ENCODE measurements at regions not wholly inside any gene's neighbourhood (a gene's known extent, or its start where the extent isn't known, plus 50 kb on each side); places are given as distances from the start of the nearest gene placed in this dataset.
"Not testable (repeated sequence)": the region's sequence is repeated elsewhere in the genome, so short reads cannot be mapped to it uniquely, and the experiment has no call there.

DNA sequence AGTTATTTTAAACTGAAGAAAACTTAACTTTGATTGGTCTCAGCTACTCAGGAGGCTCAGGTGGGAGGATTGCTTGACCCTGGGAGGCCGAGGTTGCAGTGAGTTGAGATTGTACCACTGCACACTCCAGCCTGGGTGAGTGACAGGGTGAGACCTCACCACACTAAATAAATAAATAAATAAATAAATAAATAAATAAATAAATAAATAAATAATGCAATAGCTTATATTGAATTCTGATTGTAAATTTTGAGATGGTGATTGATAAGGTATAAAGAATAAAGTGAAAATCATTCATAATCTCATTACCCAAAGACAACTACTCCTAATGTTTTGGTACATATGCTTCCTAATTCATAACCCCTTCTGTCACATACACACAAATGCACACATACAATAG is 58.1 kb downstream of the TUBA3C start:
- DNase-seq (ENCODE audit: low spot score), result no peak

DNA sequence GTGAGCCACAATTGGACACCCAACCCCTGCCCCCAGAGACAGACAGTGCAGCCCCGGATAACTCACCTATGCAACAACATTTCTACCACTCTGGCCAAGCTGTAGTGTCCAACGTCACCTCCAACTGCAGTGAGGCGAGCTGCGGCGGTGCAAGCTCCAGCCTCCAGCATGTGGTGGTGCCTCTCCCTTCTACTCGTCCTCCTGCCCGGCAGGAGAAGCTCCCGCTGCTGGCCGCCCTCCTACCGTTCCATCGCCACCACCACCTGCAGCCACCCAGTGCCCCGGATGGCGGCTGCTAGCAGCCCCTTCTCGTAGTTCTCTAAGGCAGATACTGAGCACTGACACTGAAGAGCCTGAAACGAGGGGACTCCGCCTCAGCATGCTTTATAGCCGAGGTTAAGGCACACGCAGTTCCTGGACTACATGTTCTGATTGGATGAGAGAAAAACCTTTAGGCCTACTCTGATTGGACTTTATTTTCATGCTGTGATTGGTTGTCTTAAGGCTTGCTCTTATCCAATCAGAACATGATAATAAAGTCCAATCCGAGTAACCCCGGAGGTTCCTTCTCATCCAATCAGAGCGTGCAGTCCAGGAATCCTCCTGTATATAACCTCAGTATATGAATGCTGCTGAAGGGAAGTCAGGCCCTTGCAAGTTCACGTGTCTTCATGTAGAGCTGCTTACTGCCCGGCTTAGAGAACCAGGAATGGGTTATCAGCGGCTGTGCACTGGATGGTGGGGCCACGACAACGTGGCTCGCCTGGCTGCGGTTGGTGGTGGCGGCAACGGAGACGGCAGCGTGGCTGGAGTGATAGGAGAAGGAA is 63.5 kb downstream of the TUBA3C start:
- DNase-seq (ENCODE audit: low spot score), result no peak

DNA sequence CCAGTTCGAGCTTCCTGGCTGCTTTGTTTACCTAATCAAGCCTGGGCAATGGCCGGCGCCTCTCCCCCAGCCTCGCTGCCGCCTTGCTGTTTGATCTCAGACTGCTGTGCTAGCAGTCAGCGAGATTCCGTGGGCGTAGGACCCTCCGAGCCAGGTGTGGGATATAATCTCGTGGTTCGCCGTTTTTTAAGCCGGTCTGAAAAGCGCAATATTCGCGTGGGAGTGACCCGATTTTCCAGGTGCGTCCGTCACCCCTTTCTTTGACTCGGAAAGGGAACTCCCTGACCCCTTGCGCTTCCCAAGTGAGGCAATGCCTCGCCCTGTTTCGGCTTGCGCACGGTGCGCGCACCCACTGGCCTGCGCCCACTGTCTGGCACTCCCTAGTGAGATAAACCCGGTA is 72.4 kb downstream of the TUBA3C start:
- not testable (repeated sequence) for DNase-seq (ENCODE audit: low spot score)

DNA sequence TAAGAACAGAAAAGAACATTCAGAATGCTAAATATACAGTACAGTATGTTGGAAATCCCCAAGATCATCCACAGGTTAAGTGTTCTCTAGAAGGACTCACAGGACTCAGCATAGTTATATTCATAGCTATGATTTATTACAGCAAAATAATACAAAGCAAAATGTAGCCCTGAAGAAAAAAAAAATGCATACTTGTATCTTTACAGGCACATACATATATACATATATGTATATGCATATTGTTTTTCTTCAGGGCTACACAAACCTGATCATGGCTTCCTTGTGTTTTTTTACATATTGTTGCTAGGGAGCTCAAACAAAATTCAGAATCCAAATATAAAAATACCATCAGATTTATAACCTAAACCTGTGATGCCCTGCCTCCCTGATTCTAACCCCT is 78.5 kb downstream of the TUBA3C start:
- no peak for DNase-seq (ENCODE audit: low spot score)

DNA sequence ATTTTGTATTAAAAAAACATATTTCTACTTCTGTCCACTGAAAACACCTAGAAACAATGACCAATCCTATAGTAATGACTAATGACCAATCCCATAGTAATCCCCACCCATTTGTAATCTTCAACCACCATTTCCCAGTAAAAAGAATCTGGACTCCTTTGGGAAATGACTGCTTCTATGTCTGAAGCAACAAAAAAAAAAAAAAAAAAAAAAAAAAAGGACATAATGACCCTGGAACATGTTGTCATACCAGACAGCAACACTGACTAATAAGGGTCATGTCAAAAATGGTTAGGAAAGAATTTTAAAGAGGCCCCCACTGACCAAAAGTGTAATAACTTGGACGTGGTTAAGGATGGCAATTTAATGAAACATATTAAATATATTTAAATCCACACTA is 88.3 kb downstream of the TUBA3C start:
- DNase-seq (ENCODE audit: low spot score), result no peak

DNA sequence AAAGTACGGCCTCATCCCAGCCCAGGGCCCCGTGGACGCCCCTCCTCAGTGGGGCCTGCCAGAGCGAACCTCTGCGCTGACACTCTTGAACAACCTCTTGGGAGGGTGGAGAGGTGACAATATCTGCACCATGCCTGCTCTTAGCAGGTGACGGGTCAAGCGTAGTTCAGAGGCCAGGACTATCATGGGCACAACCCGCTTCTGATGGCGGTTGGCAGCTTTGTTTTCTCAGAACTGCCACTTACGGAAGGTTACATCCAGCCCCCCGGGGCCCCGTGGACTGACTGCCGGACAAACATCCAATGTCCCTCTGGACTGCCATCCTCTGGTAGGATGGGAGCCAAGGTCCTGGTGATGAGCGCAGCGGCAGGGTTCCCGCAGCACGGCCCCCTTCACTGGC is 91.1 kb downstream of the TUBA3C start:
- DNase-seq (ENCODE audit: low spot score), result no peak

DNA sequence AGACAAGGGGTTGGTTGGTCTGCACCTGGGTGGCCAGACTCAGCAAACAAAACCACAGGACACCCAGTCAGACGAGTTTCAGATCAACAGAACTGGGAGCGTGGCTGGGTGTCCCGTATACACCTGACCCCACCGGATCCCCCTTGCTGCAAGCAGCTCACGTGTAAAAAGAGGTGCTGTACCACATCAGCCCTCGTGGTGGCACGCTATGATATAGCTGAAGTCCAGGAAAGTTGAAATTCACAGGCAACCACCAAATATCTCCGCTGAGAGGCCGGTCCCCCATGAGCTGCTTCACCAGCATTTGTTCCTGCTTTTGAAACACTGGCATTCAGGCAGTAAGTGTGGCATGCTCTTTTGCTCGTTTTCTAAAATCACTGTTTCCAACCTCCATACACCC is 92.3 kb downstream of the TUBA3C start:
- DNase-seq (ENCODE audit: low spot score), result no peak

DNA sequence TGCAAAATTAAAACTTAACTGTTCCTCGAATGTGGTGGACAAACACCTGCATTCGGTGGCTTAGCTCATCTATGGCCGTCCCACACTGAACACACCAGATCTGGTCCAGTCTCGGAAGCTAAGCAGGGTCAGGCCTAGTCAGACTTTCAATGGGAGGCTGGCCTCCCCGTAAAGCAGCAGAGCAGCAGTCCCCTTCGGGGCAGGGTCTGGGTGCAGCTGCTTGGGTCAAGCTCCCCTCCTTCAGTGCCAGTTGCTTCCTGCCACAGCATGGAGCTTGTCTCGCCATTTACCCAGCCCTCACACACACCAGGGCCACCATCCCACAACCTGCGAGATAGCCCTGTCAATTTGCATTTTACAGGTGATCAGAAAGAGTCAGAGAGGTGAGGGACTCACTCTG is 93.2 kb downstream of the TUBA3C start:
- no peak for DNase-seq (ENCODE audit: low spot score)

DNA sequence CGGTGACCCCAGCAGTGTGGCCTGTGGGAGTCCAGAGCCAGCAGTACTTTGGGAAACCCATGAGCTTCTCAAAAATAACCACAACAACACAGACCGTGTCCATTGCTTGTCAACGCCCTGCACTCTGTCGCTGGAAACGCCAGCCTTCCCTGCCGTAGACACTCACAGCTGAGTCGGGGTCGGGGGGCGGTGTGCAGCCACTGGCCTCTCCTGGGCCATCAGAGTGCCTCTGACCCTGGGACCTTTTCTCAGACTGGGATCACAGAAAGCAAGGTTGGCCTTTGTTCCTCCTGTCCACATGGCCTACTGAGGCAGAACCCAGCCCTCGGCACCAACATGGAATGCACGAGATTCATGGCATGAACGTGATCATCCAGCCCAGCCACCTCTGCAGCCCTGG is 95.7 kb downstream of the TUBA3C start:
- no peak for DNase-seq (ENCODE audit: low spot score)

DNA sequence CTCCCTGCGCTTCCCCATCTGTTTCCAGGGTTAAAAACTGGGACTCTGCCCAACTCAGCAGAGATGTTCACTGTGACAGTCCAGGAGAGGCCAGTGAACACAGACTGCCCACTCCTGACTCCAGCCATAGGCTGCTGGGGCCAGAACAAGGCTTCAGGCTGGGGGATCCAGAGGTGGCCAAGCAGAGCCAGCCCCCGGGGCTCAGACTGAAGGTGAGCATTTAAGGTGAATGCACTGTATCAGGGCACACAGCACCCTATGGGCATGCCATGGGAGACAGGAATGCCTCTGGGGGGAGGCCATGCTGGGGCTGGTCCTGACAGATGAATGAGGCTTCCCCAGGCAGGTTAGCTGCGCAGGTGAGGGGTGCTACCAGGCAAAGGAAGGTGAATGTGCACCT is 96.4 kb downstream of the TUBA3C start:
- DNase-seq (ENCODE audit: low spot score), result no peak

DNA sequence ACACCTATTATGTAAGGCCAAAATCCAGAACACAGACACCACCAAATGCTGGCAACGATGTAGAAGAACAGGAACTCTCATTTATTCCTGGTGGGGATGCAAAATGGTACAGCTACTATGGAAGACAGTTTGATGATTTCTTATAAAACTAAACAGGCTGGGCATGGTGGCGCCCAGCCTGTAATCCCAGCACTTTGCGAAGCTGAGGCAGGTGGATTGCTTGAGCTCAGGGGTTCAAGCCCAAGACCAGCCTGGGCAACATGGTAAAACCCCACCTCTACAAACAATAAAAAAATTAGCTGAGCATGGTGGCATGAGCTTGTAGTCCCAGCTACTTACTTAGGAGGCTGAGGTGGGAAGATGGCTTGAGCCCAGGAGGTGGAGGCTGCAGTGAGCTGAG is 98.3 kb downstream of the TUBA3C start:
- DNase-seq (ENCODE audit: low spot score), result no peak

DNA sequence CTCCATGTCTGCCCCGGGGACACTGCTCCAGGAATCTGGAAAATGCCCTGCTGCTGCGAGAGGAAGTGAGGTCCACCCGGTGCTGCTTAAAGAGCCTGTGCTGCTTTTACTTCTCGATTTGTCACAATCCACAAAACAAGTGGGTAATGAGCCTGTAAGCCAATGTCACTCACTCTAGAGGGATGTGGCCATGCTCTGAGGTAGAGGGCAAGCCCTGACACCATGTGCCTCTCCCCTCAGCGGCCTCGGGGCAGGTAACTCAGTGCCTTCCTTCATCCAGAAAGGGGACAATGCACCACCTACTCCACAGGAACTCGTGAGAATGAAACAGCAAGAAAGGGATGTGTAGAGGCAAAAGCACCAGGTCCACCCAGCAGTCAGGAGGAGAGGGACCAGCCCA is 106.2 kb downstream of the TUBA3C start:
- DNase-seq (ENCODE audit: low spot score), result no peak

DNA sequence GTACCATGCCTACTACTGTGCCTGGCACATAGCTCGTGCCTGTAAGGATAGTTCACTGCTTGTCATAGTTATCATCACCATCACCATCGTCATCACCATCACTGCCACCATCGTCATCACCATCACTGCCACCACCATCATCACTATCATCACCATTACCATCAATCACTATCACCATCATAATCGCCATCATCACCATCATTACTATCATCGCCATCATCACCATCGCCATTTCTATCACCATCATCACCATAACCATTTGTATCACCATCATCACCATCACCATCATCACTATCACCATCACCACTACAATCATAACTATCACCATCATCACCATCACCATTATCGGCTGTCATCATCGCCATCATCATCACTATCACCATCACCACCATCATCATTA is 107.1 kb downstream of the TUBA3C start:
- no peak for DNase-seq (ENCODE audit: low spot score)

DNA sequence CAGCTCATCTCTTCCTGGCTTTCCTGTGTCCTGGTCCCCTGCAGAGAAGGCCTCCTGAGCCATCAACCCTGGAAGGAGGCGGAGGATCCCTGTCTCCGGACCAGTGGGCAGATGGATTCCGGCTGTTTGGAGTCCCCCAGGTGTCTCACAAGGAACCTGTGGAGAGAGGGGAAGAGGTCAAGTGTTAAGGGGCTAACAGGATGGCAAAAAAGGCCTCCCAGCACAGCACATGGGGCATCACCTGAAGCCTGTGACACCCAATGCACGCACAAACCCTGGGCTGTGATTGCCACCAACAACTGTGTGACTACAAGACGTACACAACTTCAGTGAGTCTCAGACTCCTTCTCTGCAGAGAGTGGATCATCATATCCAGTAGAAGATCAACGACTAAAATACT is 107.5 kb downstream of the TUBA3C start:
- DNase-seq (ENCODE audit: low spot score), result not testable (repeated sequence)

DNA sequence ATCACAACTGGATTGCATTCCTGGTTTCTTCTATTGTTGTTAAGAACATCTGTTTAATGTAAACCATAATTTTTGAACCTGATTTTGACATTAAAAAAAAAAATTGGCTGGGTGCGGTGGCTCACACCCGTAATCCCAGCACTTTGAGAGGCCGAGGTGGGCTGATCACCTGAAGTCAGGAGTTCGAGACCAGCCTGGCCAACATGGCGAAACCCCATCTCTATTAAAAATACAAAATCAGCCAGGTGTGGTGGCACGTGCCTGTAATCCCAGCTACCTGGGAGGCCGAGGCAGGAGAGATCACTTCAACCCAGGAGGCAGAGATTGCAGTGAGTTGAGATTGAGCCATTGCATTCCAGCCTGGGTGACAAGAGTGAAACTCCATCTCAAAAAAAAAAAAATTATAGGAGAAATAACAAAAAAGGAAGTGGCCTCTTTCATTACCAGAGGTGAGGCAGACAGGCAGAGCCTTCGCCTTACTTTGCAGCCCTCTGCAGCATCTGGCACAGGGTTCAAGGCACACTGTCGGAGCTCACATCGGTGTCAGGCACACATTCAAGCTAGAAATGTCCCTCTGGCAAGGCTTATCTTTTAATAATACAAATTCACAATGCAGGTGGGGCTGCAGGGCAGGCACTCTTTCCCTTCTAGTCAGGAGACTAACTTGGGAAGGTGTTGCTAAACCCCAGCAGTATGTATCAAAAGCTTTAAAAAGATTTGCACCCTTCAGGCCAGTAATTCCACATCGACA is 108.5 kb downstream of the TUBA3C start:
- DNase-seq (ENCODE audit: low spot score), result not testable (repeated sequence)

DNA sequence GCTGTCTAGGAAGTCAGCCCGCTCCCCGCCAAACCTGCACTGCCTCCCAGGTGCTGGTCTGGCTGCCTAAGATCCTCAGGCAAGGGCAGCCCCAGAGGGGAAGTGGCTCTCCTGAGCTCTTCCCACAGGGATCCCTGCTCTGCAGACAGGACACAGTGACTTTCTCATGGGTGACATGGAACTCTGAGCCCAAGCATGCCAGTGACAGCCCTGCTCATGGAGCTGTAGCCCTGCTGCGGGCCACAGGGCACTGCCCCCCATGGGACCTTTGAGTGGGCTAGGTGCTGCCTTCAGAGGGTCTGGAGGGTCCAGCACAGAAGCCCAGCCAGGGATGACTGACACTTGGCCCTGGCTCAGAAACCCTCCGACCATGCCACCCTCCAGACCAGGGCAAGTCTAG is 109.1 kb downstream of the TUBA3C start:
- DNase-seq (ENCODE audit: low spot score), result no peak

DNA sequence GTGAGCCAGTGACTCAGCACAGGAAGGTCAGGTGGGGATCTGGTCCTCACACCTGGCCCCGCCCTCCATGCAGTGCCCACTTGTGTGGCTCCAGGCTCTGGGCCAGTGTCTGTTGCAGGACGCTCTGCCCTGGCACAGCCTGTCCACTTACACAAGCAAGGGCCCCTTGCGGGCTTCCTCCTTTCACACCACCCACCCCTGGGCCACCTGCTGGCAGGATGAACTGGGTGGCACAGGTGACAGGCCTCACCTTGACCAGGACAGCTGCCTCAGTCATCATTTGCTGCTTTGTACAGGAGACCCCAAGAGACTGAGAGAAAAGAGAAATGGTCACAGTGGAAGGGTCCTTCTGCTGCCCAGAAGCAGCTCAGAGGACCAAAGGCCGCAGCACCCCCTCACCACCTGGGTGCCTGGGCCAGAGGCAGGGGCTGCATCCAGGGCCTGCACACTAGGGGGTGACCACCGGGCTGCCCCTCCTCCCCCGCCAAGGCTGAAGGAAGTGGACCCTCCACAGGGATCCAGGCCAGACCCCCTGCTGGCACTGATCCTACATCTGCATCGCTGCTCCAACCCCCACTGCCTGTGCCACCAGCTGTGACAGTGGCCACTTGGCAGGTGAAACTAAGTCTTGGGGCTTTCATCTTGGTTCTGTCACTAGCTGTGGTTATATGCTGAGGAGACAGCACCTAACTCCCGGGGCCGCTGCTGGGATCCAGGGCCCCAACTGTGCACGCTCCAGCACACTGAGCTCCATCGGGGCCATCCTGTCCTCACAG is 110.3 kb downstream of the TUBA3C start:
- DNase-seq (ENCODE audit: low spot score), result no peak

DNA sequence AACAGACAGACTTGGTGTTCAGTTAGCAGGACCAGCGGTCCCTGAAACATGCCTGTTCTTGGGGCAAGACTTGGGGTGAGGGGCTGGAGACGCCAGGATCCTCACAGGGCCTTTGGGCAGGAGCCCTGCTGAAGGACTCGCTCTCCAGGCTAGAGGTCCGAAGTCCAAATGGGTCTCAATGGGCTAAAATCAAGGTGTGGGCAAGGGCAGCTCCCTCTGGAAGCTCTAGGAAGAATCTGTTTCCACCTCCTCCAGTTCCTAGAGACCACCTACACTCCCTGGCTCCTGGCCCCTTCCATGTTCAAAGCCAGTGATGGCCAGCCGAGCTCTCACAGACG is 111.3 kb downstream of the TUBA3C start:
- no peak for DNase-seq (ENCODE audit: low spot score)

DNA sequence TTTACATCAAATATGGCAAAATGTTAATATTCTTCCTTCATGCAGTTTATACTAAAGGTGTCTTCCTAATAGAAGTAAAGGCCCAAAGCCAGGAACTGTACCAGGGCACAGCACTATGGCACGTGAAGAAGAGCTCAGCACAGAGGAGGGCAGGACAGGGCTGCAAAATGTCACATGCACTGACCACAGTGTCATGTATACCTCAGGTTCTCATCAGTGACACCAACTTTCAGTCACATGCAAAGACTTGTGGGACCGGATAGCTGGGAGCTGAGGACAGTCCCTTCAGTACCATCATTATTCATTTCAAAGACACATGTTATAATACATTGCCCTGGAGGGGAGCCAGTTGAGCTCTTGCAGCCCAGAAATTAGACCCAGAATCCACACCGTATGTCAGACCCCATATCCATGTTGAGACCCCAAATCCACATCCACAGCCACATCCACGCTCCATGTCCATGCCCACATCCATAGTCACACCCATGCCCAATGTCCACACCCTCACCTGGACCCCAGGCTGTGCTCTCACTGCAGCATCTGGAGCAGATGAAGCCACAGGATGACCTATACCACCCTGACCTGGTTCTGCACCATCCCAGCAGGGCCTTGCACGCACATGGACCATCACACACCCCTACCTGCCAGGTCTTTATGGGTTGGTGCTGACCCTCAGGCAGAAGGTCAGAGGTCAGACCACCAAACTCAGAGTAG is 111.8 kb downstream of the TUBA3C start:
- DNase-seq (ENCODE audit: low spot score), result no peak

DNA sequence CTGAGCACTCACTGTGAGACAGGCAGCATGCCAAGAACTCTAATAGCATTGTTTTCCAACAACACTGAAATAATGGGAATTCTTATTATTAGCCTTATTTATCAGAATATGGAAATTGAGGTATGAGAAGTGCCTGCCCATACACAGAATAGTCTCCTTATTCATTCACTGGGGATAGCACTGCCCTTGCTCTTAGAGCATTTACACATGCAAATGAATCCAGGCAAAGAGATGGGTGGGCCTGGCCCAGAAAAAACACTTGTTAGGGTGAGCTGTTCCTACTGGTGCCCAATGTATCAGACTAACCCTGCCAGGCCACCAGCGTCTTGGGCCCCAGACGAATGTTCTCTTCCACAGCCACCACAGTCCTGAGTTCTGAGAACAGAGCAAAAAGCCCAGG is 112.9 kb downstream of the TUBA3C start:
- no peak for DNase-seq (ENCODE audit: low spot score)

DNA sequence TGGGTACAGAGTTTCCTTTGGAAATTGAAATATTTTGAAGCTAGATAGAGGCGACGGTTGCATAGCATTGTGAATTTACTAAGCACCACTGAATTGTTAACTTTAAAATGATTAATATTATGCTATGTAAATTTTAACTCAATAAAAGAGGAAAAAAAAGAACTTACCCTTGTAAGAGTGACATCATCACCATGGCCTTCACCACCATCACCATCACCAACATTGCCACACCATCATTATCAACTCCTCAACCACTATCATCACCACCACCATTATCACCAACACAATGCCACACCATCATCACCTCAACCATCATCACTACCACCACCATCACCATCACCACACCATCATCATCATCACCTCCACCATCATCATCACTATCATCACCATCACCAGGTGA is 113.9 kb downstream of the TUBA3C start:
- no peak for DNase-seq (ENCODE audit: low spot score)

DNA sequence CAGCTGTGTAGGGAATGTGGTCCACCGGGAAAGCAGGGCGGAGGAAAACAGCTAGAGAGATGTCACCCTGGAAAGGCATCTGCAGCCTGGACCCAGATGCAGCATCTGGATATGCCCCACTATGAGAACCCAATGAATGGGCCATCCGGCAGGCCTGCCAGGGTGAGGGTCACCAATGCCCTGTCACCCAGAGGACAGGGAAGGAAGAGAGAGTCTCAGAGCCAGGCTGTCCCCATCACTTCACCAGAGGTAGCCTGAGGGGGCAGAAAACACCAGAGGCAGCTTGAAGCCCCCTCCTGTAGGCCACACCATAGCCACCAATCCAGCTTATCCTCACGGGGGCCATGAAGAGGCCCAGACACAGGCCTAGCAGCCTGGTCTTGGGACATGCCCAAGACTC is 118.8 kb downstream of the TUBA3C start:
- no peak for DNase-seq (ENCODE audit: low spot score)

Measured in CD4-positive, alpha-beta T cell treated with Interleukin-2 at 100 ng/mL for 4 hours (primary cell).